HEK293 (cell line): ENCODE measurements at regions not wholly inside any gene's neighbourhood (a gene's known extent, or its start where the extent isn't known, plus 50 kb on each side); places are given as distances from the start of the nearest gene placed in this dataset.
"Not testable (repeated sequence)": the region's sequence is repeated elsewhere in the genome, so short reads cannot be mapped to it uniquely, and the experiment has no call there.

Experiments
- CTCF ChIA-PET: fragments of 350-600 bp; formaldehyde crosslinking; extraction: SDS; loops from one replicate; lab custom pipeline; 2021; ENCODE audit warnings: antibody characterized with exemption; lab: Yijun Ruan, JAX
- POLR2A ChIA-PET: fragments of 300-600 bp; formaldehyde crosslinking; extraction: SDS; loops from one replicate; lab custom pipeline; 2020; ENCODE audit warnings: antibody characterized with exemption, inconsistent platforms; lab: Yijun Ruan, JAX
- H3K27ac ChIP-seq: fragments of 200-500 bp; sonication (Bioruptor generic); 2 replicates; pipeline ENCODE4 v1.5.1; 2014; ENCODE audit warnings: low read depth, low read length, control low read depth, inconsistent platforms; ENCODE audit errors: extremely low read depth
- H3K36me3 ChIP-seq, 2 experiments: fragments of 200-500 bp in 1 of 2; sonication (Bioruptor generic) in 1 of 2; 1 replicate in 1 of 2; 2 replicates in 1 of 2; pipeline ENCODE4 v1.5.1; 2014 to 2017; ENCODE audit warnings: inconsistent platforms in 2 of 2, low read length in 2 of 2; ENCODE audit not compliant: control insufficient read depth in 2 of 2, insufficient read depth in 1 of 2
- H3K4me1 ChIP-seq: fragments of 200-500 bp; sonication (Bioruptor generic); 2 replicates; pipeline ENCODE4 v1.5.1; 2014; ENCODE audit warnings: mild to moderate bottlenecking, low read length, inconsistent platforms; ENCODE audit not compliant: control insufficient read depth, insufficient read depth
- H3K4me3 ChIP-seq: 2 replicates; pipeline ENCODE4 v1.5.1; 2011; ENCODE audit warnings: low read depth, mild to moderate bottlenecking, control low read depth, low read length, moderate library complexity
- H3K9me3 ChIP-seq: fragments of 200-500 bp; sonication (Bioruptor generic); 2 replicates; pipeline ENCODE4 v1.5.1; 2014; ENCODE audit warnings: low read depth, low read length, inconsistent platforms; ENCODE audit not compliant: control insufficient read depth, insufficient read depth
- GLIS2 ChIP-seq: fragments of 450-650 bp; formaldehyde crosslinking; IDR thresholded peaks from 2 replicates; pipeline ENCODE4 v1.5.1; 2016; ENCODE audit warnings: missing biosample characterization, missing genetic modification characterization
- KLF16 ChIP-seq: fragments of 450-650 bp; formaldehyde crosslinking; IDR thresholded peaks from 2 replicates; pipeline ENCODE4 v1.5.1; 2017; ENCODE audit warnings: missing biosample characterization, missing genetic modification characterization
- MZF1 ChIP-seq: fragments of 450-650 bp; formaldehyde crosslinking; IDR thresholded peaks from 2 replicates; pipeline ENCODE4 v1.5.1; 2017; ENCODE audit warnings: missing biosample characterization, missing genetic modification characterization, borderline replicate concordance
- SCRT2 ChIP-seq: fragments of 450-650 bp; formaldehyde crosslinking; IDR thresholded peaks from 2 replicates; pipeline ENCODE4 v1.5.1; 2016; ENCODE audit warnings: missing biosample characterization, missing genetic modification characterization
- ZBTB21 ChIP-seq: fragments of 450-650 bp; formaldehyde crosslinking; IDR thresholded peaks from 2 replicates; pipeline ENCODE4 v1.5.1; 2017; ENCODE audit warnings: missing biosample characterization, missing genetic modification characterization
- ZBTB48 ChIP-seq: fragments of 450-650 bp; formaldehyde crosslinking; IDR thresholded peaks from 2 replicates; pipeline ENCODE4 v1.5.1; 2016; ENCODE audit warnings: missing biosample characterization, missing genetic modification characterization
- ZBTB6 ChIP-seq: fragments of 450-650 bp; formaldehyde crosslinking; IDR thresholded peaks from 2 replicates; pipeline ENCODE4 v1.5.1; 2017; ENCODE audit warnings: missing biosample characterization, missing genetic modification characterization
- ZFP41 ChIP-seq: fragments of 450-650 bp; formaldehyde crosslinking; IDR thresholded peaks from 2 replicates; pipeline ENCODE4 v1.5.1; 2016; ENCODE audit warnings: missing biosample characterization, missing genetic modification characterization, borderline replicate concordance
- ZNF112 ChIP-seq: fragments of 450-650 bp; formaldehyde crosslinking; IDR thresholded peaks from 2 replicates; pipeline ENCODE4 v1.5.0; 2017; ENCODE audit warnings: missing biosample characterization, missing genetic modification characterization
- ZNF121 ChIP-seq: fragments of 450-650 bp; formaldehyde crosslinking; IDR thresholded peaks from 2 replicates; pipeline ENCODE4 v1.5.1; 2016; ENCODE audit warnings: missing biosample characterization, missing genetic modification characterization
- ZNF366 ChIP-seq: fragments of 450-650 bp; formaldehyde crosslinking; conservative IDR thresholded peaks from 2 replicates; pipeline ENCODE4 v1.5.1; 2016; ENCODE audit warnings: missing biosample characterization, missing genetic modification characterization
- ZNF513 ChIP-seq: fragments of 450-650 bp; IDR thresholded peaks from 2 replicates; pipeline ENCODE4 v1.5.1; 2018; ENCODE audit warnings: missing biosample characterization, missing genetic modification characterization
- ZNF558 ChIP-seq: fragments of 450-650 bp; formaldehyde crosslinking; IDR thresholded peaks from 2 replicates; pipeline ENCODE4 v1.5.1; 2016; ENCODE audit warnings: missing biosample characterization, missing genetic modification characterization
- ZNF629 ChIP-seq: fragments of 450-650 bp; formaldehyde crosslinking; IDR thresholded peaks from 2 replicates; pipeline ENCODE4 v1.5.1; 2017; ENCODE audit warnings: missing biosample characterization, missing genetic modification characterization
- TF ChIP-seq, protein P1 (sequence below): fragments of 450-650 bp; formaldehyde crosslinking; IDR thresholded peaks from 2 replicates; pipeline ENCODE4 v1.5.0; 2017; ENCODE audit warnings: missing biosample characterization, missing genetic modification characterization, borderline replicate concordance

GRCh38 chr21:32869459-32869858, 97.9 kb upstream of the PAXBP1 start:
- Histone ChIP-seq H3K27ac (no peak overlapping the region), H3K36me3 (no peaks in the 10 kb centered on the region), H3K4me3 (no peak overlapping the region), H3K4me1 (no peaks in the 10 kb centered on the region), H3K9me3 (no peaks in the 10 kb centered on the region)
- ChIA-PET CTCF (interaction anchor here (0.6 kb wide), 1 partner anchor 94 kb away, joined by 3 read pairs; no protein-coding TSS in a partner anchor), POLR2A (no interaction called here)
- TF ChIP-seq ZBTB6 (tag by site-specific recombination): peak; percentile 39; the same call in 1 of the 2 replicates
- no peak for TF ChIP-seq ZBTB48 (tag by site-specific recombination)
- no peak for TF ChIP-seq ZNF112 (tag by site-specific recombination)
- peak; percentile 48 for TF ChIP-seq ZNF366 (tag by site-specific recombination)
- no peak for TF ChIP-seq ZNF558 (tag by site-specific recombination)
- TF ChIP-seq KLF16 (tag by site-specific recombination): no peak
- TF ChIP-seq SCRT2 (tag by site-specific recombination): no peak
- TF ChIP-seq ZBTB21: no peak
- TF ChIP-seq ZNF513 (tag by site-specific recombination): no peak

- TF ChIP-seq GLIS2 (tag by site-specific recombination) (no peak), MZF1 (tag by site-specific recombination) (no peak), ZNF121 (tag by site-specific recombination) (no peak), ZNF629 (tag by site-specific recombination) (no peak), ZFP41 (tag by site-specific recombination) (no peak)
- TF ChIP-seq, protein P1, sequence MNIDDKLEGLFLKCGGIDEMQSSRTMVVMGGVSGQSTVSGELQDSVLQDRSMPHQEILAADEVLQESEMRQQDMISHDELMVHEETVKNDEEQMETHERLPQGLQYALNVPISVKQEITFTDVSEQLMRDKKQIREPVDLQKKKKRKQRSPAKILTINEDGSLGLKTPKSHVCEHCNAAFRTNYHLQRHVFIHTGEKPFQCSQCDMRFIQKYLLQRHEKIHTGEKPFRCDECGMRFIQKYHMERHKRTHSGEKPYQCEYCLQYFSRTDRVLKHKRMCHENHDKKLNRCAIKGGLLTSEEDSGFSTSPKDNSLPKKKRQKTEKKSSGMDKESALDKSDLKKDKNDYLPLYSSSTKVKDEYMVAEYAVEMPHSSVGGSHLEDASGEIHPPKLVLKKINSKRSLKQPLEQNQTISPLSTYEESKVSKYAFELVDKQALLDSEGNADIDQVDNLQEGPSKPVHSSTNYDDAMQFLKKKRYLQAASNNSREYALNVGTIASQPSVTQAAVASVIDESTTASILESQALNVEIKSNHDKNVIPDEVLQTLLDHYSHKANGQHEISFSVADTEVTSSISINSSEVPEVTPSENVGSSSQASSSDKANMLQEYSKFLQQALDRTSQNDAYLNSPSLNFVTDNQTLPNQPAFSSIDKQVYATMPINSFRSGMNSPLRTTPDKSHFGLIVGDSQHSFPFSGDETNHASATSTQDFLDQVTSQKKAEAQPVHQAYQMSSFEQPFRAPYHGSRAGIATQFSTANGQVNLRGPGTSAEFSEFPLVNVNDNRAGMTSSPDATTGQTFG (tag by site-specific recombination): no peak
- TF ChIP-seq, all 188 proteins: peak for 0
- ChIA-PET CTCF (interaction anchor here (0.8 to 1.1 kb wide), 3 partner anchors 8 to 64 kb away, joined by 3 to 4 read pairs (median 3); no protein-coding TSS in a partner anchor), POLR2A (no interaction called here)
- H3K4me1 ChIP-seq: no peaks in the 10 kb centered on the region
- H3K36me3 ChIP-seq: no peaks in the 10 kb centered on the region
- no peaks in the 10 kb centered on the region for H3K9me3 ChIP-seq
- H3K4me3 ChIP-seq: no peak overlapping the region
- no peak overlapping the region for H3K27ac ChIP-seq
Observed at GRCh38 chr21:32876426-32876825, 104.9 kb upstream of the PAXBP1 start.

DNA sequence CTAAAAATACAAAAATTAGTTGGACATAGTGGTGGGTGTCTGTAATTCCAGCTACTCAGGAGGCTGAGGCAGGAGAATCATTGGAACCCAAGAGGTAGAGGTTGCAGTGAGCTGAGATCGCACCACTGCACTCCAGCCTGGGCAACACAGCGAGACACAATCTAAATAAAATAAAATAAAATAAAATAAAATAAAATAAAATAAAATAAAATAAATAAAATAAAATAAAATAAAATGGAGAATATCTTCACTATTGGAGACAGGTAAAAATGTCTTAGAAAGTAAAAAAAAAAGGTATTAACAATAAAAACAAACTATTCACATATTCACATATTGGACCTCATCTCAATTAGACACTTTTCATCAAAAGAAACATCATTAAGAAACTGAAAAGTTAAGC, 106.3 kb upstream of the PAXBP1 start:
- H3K27ac ChIP-seq, H3K4me1 ChIP-seq, H3K4me3 ChIP-seq, H3K9me3 ChIP-seq, H3K36me3 ChIP-seq, POLR2A ChIA-PET: not testable (repeated sequence)
- CTCF ChIA-PET: interaction anchor here (0.6 to 1.1 kb wide), 3 partner anchors 34 to 319 kb away, joined by 4 to 6 read pairs (median 4); no protein-coding TSS in a partner anchor
